ENCODE measurements at regions not wholly inside any gene's neighbourhood (a gene's known extent, or its start where the extent isn't known, plus 50 kb on each side); places are given as distances from the start of the nearest gene placed in this dataset.

- TF ChIP-seq CTCF (IDR thresholded peaks at IDR 0.05; ENCODE audit: insufficient read depth, missing control alignments): peak; percentile 24
- no peak for FAIRE-seq
- DNase-seq (ENCODE audit: insufficient read length, low spot score): no peak
Measured at GRCh38 chr4:65007841-65008439, 598.7 kb upstream of the TECRL start.

GRCh38 chr4:64975177-64975576 is 565.9 kb upstream of the TECRL start:
- no peak for TF ChIP-seq CTCF (IDR thresholded peaks at IDR 0.05; ENCODE audit: insufficient read depth, missing control alignments)
- FAIRE-seq: no peak
- no peak for DNase-seq (ENCODE audit: insufficient read length, low spot score)

DNA sequence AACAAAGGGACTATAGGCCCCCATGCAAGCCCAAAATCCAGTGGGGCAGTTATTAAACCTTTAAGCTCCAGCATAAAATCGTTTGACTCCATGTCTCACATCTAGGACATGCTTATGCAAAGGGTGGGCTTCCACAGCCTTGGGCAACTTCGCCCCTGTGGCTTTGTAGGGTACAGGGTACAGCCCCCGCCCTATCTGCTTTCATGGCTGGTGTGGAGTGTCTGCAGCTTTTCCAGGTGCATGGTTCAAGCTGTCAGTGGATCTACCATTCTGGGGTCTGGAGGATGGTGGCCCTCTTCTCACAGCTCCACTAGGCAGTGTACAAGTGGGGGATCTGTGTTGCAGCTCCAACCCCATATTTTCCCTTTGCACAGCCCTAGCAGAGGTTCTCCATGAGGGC is 559.8 kb upstream of the TECRL start:
- TF ChIP-seq CTCF (IDR thresholded peaks at IDR 0.05; ENCODE audit: insufficient read depth, missing control alignments): no peak
- DNase-seq (ENCODE audit: insufficient read length, low spot score) (no peak), FAIRE-seq (no peak)

GRCh38 chr4:64967286-64967685 is 558.0 kb upstream of the TECRL start:
- DNase-seq (ENCODE audit: insufficient read length, low spot score): no peak
- no peak for FAIRE-seq
- no peak for TF ChIP-seq CTCF (IDR thresholded peaks at IDR 0.05; ENCODE audit: insufficient read depth, missing control alignments)

DNA sequence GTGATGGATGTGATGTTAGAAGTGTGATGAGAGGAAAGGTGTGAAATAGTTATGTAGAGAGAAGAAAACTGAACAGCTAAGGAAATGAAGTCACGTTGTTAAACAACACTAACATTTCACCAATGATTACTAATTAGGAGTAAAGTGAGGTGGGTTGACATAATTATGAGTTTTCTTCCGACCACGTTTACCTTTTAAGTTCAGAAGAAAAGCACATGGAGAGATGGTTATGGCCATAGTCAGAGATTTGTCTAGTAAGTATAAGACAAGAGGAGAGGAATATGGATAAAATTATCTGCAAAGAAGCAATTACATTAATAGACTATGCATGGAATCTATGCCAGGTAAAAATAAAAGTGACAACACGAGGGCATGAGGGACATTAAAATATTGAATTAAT is 551.3 kb upstream of the TECRL start:
- DNase-seq (ENCODE audit: insufficient read length, low spot score): no peak
- TF ChIP-seq CTCF (IDR thresholded peaks at IDR 0.05; ENCODE audit: insufficient read depth, missing control alignments): no peak
- no peak for FAIRE-seq

- TF ChIP-seq CTCF (IDR thresholded peaks at IDR 0.05; ENCODE audit: insufficient read depth, missing control alignments): no peak
- FAIRE-seq: no peak
Measured at GRCh38 chr4:64940698-64941097, 531.4 kb upstream of the TECRL start.

DNA sequence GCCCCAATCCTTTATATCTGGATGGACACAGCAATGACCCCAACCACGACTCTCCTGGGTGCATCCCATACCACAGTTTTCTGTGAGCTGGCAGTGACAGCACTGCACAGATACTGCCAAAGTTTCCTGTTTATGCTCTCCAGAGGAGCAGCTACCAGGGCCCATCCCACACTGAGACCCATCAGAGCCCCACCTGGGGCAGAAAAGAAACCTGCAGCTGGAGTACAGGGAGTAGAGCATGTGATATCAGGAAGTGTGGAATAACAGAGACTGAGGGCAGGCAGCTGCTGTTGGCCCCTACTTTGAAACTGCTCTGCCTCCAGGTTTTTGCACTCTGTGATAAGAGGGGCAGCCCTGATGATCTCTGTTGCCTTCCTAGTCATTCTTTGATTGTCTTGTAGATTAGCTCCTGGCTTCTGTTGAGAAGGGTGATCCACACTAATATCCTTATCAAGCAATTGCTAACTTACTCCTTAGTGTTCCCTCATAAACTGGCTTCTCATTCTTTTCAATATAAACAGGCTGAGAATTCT is 526.3 kb upstream of the TECRL start:
- no peak for TF ChIP-seq CTCF (IDR thresholded peaks at IDR 0.05; ENCODE audit: insufficient read depth, missing control alignments)
- DNase-seq (ENCODE audit: insufficient read length, low spot score): no peak
- FAIRE-seq: no peak

More at GRCh38 chr4:64940698-64941097, 531.4 kb upstream of the TECRL start:
- DNase-seq (ENCODE audit: insufficient read length, low spot score): no peak

Data from D721Med (cell line).